T47D (cell line): ENCODE measurements at regions not wholly inside any gene's neighbourhood (a gene's known extent, or its start where the extent isn't known, plus 50 kb on each side); places are given as distances from the start of the nearest gene placed in this dataset.

ENCODE experiments used
- DNase-seq, 2 experiments: peaks; one replicate each; pipeline versions ENCODE4 v3.0.0 to v3.0.0-alpha.2; 2011 to 2012; ENCODE audit warnings: low read depth in 1 of 2, low spot score in 1 of 2
- JUND ChIP-seq: IDR thresholded peaks from 2 replicates; pipeline ENCODE4 v1.6.1; 2012; ENCODE audit warnings: low read depth
- in situ Hi-C: cut with HindIII; loops from 2 replicates; pipeline ENCODE4 v1.10.0; 2016; ENCODE audit warnings: low sequenced_read_pairs, low pct_unique_long_range_greater_than_20kb

- in situ Hi-C loops = no loop called here
- TF ChIP-seq JUND = no peak
- no peak for DNase-seq
Observed at GRCh38 chr9:82721593-82721992, 341.3 kb downstream of the RASEF start.

DNA sequence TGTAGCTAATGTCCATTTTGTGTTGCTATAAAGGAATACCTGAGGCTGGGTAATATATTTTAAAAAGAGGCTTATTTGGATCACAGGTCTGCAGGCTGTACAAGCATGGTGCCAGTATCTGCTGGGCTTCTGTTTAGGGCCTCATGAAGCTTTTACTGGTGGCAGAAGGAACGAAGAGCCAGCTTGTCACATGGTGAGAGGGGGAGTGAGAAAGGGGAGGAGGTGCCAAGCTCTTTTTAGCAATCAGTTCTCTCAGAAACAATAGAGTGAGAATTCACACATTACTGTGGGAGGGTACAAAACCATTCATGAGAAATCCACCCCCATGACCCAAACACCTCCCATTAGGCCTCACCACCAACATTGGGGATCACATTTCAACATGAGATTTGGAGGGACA lies 340.9 kb downstream of the RASEF start:
- in situ Hi-C loops = no loop called here
- no peak for DNase-seq
- TF ChIP-seq JUND = no peak

DNA sequence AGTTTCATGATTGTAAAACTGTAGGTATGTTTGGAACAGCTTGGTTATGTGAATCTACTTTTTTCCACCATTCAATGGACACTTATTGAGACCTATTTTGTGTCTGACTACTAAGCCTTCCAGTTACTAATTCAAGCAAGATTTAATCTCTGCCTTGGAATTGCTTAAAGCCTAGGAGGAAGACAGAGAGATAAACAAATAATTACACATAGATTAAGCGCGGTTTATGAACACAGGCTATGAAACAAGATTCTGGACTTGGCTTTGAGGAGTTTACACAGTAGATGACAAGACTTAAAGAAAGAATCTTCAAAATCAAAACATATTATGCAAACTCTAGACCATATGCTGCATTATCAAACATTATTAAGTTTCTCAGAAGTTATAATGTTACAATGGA lies 340.4 kb downstream of the RASEF start:
- DNase-seq = peak in 1 of 2 experiments; percentile 24
- in situ Hi-C loops = no loop called here
- no peak for TF ChIP-seq JUND

- no peak for DNase-seq
- in situ Hi-C loops = no loop called here
- TF ChIP-seq JUND = no peak
Observed at GRCh38 chr9:82726424-82727276, 336.3 kb downstream of the RASEF start.

GRCh38 chr9:82729141-82729540 lies 333.8 kb downstream of the RASEF start:
- no peak for DNase-seq
- in situ Hi-C loops = no loop called here
- TF ChIP-seq JUND = no peak

GRCh38 chr9:82729991-82730589 lies 332.9 kb downstream of the RASEF start:
- DNase-seq = no peak
- in situ Hi-C loops = no loop called here

GRCh38 chr9:82732928-82733327 lies 330.0 kb downstream of the RASEF start:
- in situ Hi-C loops = no loop called here
- TF ChIP-seq JUND = no peak
- no peak for DNase-seq

More at GRCh38 chr9:82729991-82730589, 332.9 kb downstream of the RASEF start:
- TF ChIP-seq JUND = no peak

- no peak for TF ChIP-seq JUND
- in situ Hi-C loops = no loop called here
- DNase-seq = no peak
Observed at GRCh38 chr9:82736126-82736525, 326.8 kb downstream of the RASEF start.

DNA sequence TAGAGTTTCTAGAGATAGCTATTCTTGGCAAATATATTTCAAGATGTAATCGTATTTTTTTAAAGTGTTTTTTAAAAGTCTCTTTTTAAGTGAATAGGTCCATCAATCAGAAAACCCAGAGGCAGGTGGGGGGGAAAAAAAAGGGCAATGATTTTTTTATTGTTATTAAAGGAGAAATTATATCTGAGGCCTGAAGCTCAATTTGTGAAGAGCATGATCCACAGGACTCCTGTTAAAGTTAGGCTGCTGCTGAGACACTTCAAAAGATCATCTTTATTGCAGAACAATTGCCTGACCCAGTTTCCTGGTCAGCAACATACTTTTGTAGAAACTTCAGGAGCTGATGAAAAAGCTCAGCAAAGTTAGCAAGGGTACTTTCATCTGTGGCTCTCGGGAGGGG lies 326.2 kb downstream of the RASEF start:
- no peak for DNase-seq
- in situ Hi-C loops = no loop called here
- TF ChIP-seq JUND = no peak

DNA sequence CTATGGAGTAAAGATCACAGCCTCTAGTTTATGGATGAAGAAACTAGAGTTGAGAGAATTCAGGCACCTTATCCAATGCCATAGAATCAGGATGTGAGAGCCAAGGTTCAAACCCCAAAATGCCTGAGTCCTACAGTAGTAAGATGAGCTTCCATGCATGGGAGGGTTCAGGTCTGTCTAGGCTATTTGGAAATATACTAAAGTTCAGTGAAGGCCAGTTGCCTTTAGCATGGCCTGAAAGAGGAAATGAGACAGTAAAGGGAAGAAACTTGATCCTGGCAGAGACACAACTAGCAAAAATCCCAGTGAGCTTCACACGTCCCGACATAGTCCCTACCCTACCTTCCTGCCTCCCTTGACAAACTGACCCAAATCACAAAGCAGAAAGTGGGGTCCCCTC lies 317.0 kb downstream of the RASEF start:
- no peak for DNase-seq
- in situ Hi-C loops = no loop called here
- TF ChIP-seq JUND = no peak

- no peak for DNase-seq
- no peak for TF ChIP-seq JUND
- in situ Hi-C loops = no loop called here
Observed at GRCh38 chr9:82750411-82750913, 312.5 kb downstream of the RASEF start.

GRCh38 chr9:82757924-82758323 lies 305.0 kb downstream of the RASEF start:
- in situ Hi-C loops = no loop called here

DNA sequence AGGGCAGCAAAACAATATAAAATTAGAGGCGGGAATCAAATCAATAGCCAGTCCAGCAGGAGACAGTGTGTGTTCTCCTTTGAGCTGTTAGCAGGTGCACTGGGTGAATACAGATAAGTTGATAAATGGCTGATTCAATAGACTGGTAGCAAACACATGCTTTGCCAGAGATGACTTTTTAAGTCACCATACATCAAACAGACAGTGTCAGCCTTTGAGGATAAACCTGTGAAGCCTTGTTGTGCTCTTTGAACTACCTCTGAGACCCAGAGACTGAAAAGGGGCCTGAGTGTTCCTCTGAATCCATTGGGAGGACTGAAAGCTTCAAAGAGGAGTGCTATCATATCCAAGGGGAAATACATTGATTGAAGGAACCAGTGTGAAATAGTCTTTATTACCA lies 301.9 kb downstream of the RASEF start:
- no peak for DNase-seq
- no peak for TF ChIP-seq JUND
- in situ Hi-C loops = no loop called here

More at GRCh38 chr9:82757924-82758323, 305.0 kb downstream of the RASEF start:
- no peak for TF ChIP-seq JUND
- DNase-seq = no peak

- TF ChIP-seq JUND = no peak
- no peak for DNase-seq
- in situ Hi-C loops = no loop called here
Observed at GRCh38 chr9:82761956-82762355, 301.0 kb downstream of the RASEF start.
